ENCODE measurements at regions not wholly inside any gene's neighbourhood (a gene's known extent, or its start where the extent isn't known, plus 50 kb on each side); places are given as distances from the start of the nearest gene placed in this dataset.

GRCh38 chr3:147589016-147589415 lies 179.9 kb downstream of the ZIC1 start:
- DNase-seq (ENCODE audit: low spot score): no peak

- no peak for DNase-seq (ENCODE audit: low spot score)
Observed at GRCh38 chr3:147604136-147604535, 195.0 kb downstream of the ZIC1 start.

GRCh38 chr3:147613725-147614124 lies 204.6 kb downstream of the ZIC1 start:
- DNase-seq (ENCODE audit: low spot score): no peak

- no peak for DNase-seq (ENCODE audit: low spot score)
Observed at GRCh38 chr3:147614210-147614609, 205.0 kb downstream of the ZIC1 start.

GRCh38 chr3:147615035-147615434 lies 205.9 kb downstream of the ZIC1 start:
- no peak for DNase-seq (ENCODE audit: low spot score)

GRCh38 chr3:147616998-147617619 lies 207.9 kb downstream of the ZIC1 start:
- DNase-seq (ENCODE audit: low spot score): no peak

GRCh38 chr3:147618691-147619090 lies 209.5 kb downstream of the ZIC1 start:
- DNase-seq (ENCODE audit: low spot score): no peak

- no peak for DNase-seq (ENCODE audit: low spot score)
Observed at GRCh38 chr3:147619921-147620560, 210.9 kb downstream of the ZIC1 start.

- DNase-seq (ENCODE audit: low spot score): no peak
Observed at GRCh38 chr3:147620906-147621305, 211.7 kb downstream of the ZIC1 start.

GRCh38 chr3:147630921-147631415 lies 221.8 kb downstream of the ZIC1 start:
- DNase-seq (ENCODE audit: low spot score): no peak

GRCh38 chr3:147640781-147641180 lies 231.6 kb downstream of the ZIC1 start:
- no peak for DNase-seq (ENCODE audit: low spot score)

GRCh38 chr3:147645761-147646160 lies 236.6 kb downstream of the ZIC1 start:
- DNase-seq (ENCODE audit: low spot score): no peak

- DNase-seq (ENCODE audit: low spot score): no peak
Observed at GRCh38 chr3:147649475-147649874, 240.3 kb downstream of the ZIC1 start.

- no peak for DNase-seq (ENCODE audit: low spot score)
Observed at GRCh38 chr3:147651107-147651778, 242.1 kb downstream of the ZIC1 start.

GRCh38 chr3:147652651-147653366 lies 243.6 kb downstream of the ZIC1 start:
- no peak for DNase-seq (ENCODE audit: low spot score)

GRCh38 chr3:147653367-147653923 lies 244.3 kb downstream of the ZIC1 start:
- DNase-seq (ENCODE audit: low spot score): no peak

- no peak for DNase-seq (ENCODE audit: low spot score)
Observed at GRCh38 chr3:147654827-147655226, 245.7 kb downstream of the ZIC1 start.

- no peak for DNase-seq (ENCODE audit: low spot score)
Observed at GRCh38 chr3:147655236-147655635, 246.1 kb downstream of the ZIC1 start.

GRCh38 chr3:147656023-147656422 lies 246.9 kb downstream of the ZIC1 start:
- DNase-seq (ENCODE audit: low spot score): no peak

- no peak for DNase-seq (ENCODE audit: low spot score)
Observed at GRCh38 chr3:147661916-147662315, 252.8 kb downstream of the ZIC1 start.

- DNase-seq (ENCODE audit: low spot score): no peak
Observed at GRCh38 chr3:147662705-147663104, 253.5 kb downstream of the ZIC1 start.

GRCh38 chr3:147669077-147669476 lies 259.9 kb downstream of the ZIC1 start:
- no peak for DNase-seq (ENCODE audit: low spot score)
